Hepatic stellate cell (primary cell): ENCODE measurements at regions not wholly inside any gene's neighbourhood (a gene's known extent, or its start where the extent isn't known, plus 50 kb on each side); places are given as distances from the start of the nearest gene placed in this dataset.
"Not testable (repeated sequence)": the region's sequence is repeated elsewhere in the genome, so short reads cannot be mapped to it uniquely, and the experiment has no call there.

Source experiments
- DNase-seq: peaks from one replicate; pipeline ENCODE4 v3.0.0; 2011; ENCODE audit warnings: low spot score

GRCh38 chr10:36448760-36449691, 676.4 kb upstream of the ANKRD30A start:
- no peak for DNase-seq

GRCh38 chr10:36446881-36447280, 678.5 kb upstream of the ANKRD30A start:
- DNase-seq, result no peak

GRCh38 chr10:36443233-36443632, 682.2 kb upstream of the ANKRD30A start:
- DNase-seq, result no peak

GRCh38 chr10:36441557-36441956, 683.8 kb upstream of the ANKRD30A start:
- no peak for DNase-seq

GRCh38 chr10:36440539-36440938, 684.9 kb upstream of the ANKRD30A start:
- DNase-seq, result no peak

GRCh38 chr10:36437367-36437766, 688.0 kb upstream of the ANKRD30A start:
- no peak for DNase-seq

GRCh38 chr10:36428507-36428906, 696.9 kb upstream of the ANKRD30A start:
- no peak for DNase-seq

- DNase-seq, result no peak
These were observed 700.1 kb upstream of the ANKRD30A start for GRCh38 chr10:36425131-36425797.

GRCh38 chr10:36424502-36424901, 700.9 kb upstream of the ANKRD30A start:
- DNase-seq, result no peak

- DNase-seq, result no peak
These were observed 701.6 kb upstream of the ANKRD30A start for GRCh38 chr10:36423821-36424248.

- no peak for DNase-seq
These were observed 703.4 kb upstream of the ANKRD30A start for GRCh38 chr10:36421992-36422391.

GRCh38 chr10:36416513-36416912, 708.9 kb upstream of the ANKRD30A start:
- no peak for DNase-seq

- no peak for DNase-seq
These were observed 712.5 kb upstream of the ANKRD30A start for GRCh38 chr10:36412942-36413341.

- DNase-seq, result not testable (repeated sequence)
These were observed 725.2 kb upstream of the ANKRD30A start for GRCh38 chr10:36400238-36400637.

- DNase-seq, result no peak
These were observed 731.6 kb upstream of the ANKRD30A start for GRCh38 chr10:36393801-36394200.

GRCh38 chr10:36391405-36391804, 734.0 kb upstream of the ANKRD30A start:
- DNase-seq, result no peak

- no peak for DNase-seq
These were observed 735.2 kb upstream of the ANKRD30A start for GRCh38 chr10:36390221-36390620.

- no peak for DNase-seq
These were observed 737.2 kb upstream of the ANKRD30A start for GRCh38 chr10:36388166-36388565.

GRCh38 chr10:36385693-36386092, 739.7 kb upstream of the ANKRD30A start:
- DNase-seq, result no peak

- no peak for DNase-seq
These were observed 741.3 kb upstream of the FZD8 start for GRCh38 chr10:36383349-36383748.

- no peak for DNase-seq
These were observed 739.7 kb upstream of the FZD8 start for GRCh38 chr10:36381748-36382147.

GRCh38 chr10:36380538-36380937, 738.4 kb upstream of the FZD8 start:
- no peak for DNase-seq

GRCh38 chr10:36375107-36375506, 733.0 kb upstream of the FZD8 start:
- no peak for DNase-seq
